Keratinocyte (primary cell): ENCODE measurements at regions not wholly inside any gene's neighbourhood (a gene's known extent, or its start where the extent isn't known, plus 50 kb on each side); places are given as distances from the start of the nearest gene placed in this dataset.

Source experiments
- CTCF ChIP-seq, 3 experiments: IDR thresholded peaks in 1 of 3; conservative IDR thresholded peaks in 1 of 3; optimal IDR thresholded peaks in 1 of 3; 2 replicates in 2 of 3; 3 replicates in 1 of 3; pipeline versions ENCODE3 to v1.5.1; 2011; ENCODE audit warnings: low read length in 3 of 3, mild to moderate bottlenecking in 3 of 3, moderate library complexity in 2 of 3, control low read depth in 1 of 3, inconsistent platforms in 1 of 3; ENCODE audit not compliant: insufficient read depth in 2 of 3; ENCODE audit errors: extremely low read depth in 1 of 3
- EZH2 ChIP-seq: IDR thresholded peaks from one replicate; pipeline ENCODE4 v1.6.1; 2012; ENCODE audit warnings: inconsistent platforms, mild to moderate bottlenecking, low read length, moderate library complexity

- TF ChIP-seq CTCF (optimal IDR thresholded peaks at IDR 0.05 in 1 of 3, IDR thresholded peaks at IDR 0.05 in 1 of 3, conservative IDR thresholded peaks at IDR 0.05 in 1 of 3; ENCODE audit: extremely low read depth in 1 of 3, insufficient read depth in 2 of 3, low read length in 3 of 3) = peak in 2 of 3 experiments; percentile 44 to 58
- no peak for TF ChIP-seq EZH2
Measured at GRCh38 chr7:124171068-124171467, 138.2 kb upstream of the TMEM229A start.
